ENCODE measurements at regions not wholly inside any gene's neighbourhood (a gene's known extent, or its start where the extent isn't known, plus 50 kb on each side); places are given as distances from the start of the nearest gene placed in this dataset.
"Not testable (repeated sequence)": the region's sequence is repeated elsewhere in the genome, so short reads cannot be mapped to it uniquely, and the experiment has no call there.

GRCh38 chr6:84862843-84863242 is 98.4 kb upstream of the TBX18 start:
- no peak for DNase-seq

GRCh38 chr6:84860920-84861319 is 96.5 kb upstream of the TBX18 start:
- DNase-seq, result no peak

GRCh38 chr6:84860509-84860908 is 96.1 kb upstream of the TBX18 start:
- DNase-seq, result no peak

- no peak for DNase-seq
These were observed 90.5 kb upstream of the TBX18 start for GRCh38 chr6:84854811-84855400.

- no peak for DNase-seq
These were observed 89.5 kb upstream of the TBX18 start for GRCh38 chr6:84853901-84854300.

GRCh38 chr6:84848960-84849359 is 84.6 kb upstream of the TBX18 start:
- DNase-seq, result no peak

GRCh38 chr6:84847390-84848160 is 83.2 kb upstream of the TBX18 start:
- DNase-seq, result no peak

- no peak for DNase-seq
These were observed 78.2 kb upstream of the TBX18 start for GRCh38 chr6:84842525-84843166.

- not testable (repeated sequence) for DNase-seq
These were observed 72.9 kb upstream of the TBX18 start for GRCh38 chr6:84837068-84837866.

- DNase-seq, result no peak
These were observed 72.0 kb upstream of the TBX18 start for GRCh38 chr6:84836366-84836765.

GRCh38 chr6:84835340-84835739 is 70.9 kb upstream of the TBX18 start:
- no peak for DNase-seq

GRCh38 chr6:84831924-84832323 is 67.5 kb upstream of the TBX18 start:
- not testable (repeated sequence) for DNase-seq

GRCh38 chr6:84825461-84825860 is 61.1 kb upstream of the TBX18 start:
- no peak for DNase-seq

GRCh38 chr6:84821314-84821713 is 56.9 kb upstream of the TBX18 start:
- DNase-seq, result not testable (repeated sequence)

GRCh38 chr6:84816741-84817140 is 52.3 kb upstream of the TBX18 start:
- DNase-seq, result no peak

GRCh38 chr6:84815896-84816735 is 51.7 kb upstream of the TBX18 start:
- no peak for DNase-seq

Measured in CD4-positive, alpha-beta T cell treated with Interleukin-12 subunit alpha and Interleukin-12 subunit beta, for 1 hour (primary cell).